A673 (cell line): ENCODE measurements at regions not wholly inside any gene's neighbourhood (a gene's known extent, or its start where the extent isn't known, plus 50 kb on each side); places are given as distances from the start of the nearest gene placed in this dataset.

Experiments used
- CTCF ChIP-seq: fragments of 300-800, 200-600 bp; sonication (generic); conservative IDR thresholded peaks from 2 replicates; pipeline ENCODE4 v1.5.1; 2017; ENCODE audit warnings: low read depth, mild to moderate bottlenecking, antibody characterized with exemption, low read length, moderate library complexity, mixed read lengths
- EZH2 ChIP-seq: fragments of 200-600 bp; sonication (generic); IDR thresholded peaks from 2 replicates; pipeline ENCODE4 v1.6.1; 2017; ENCODE audit warnings: borderline replicate concordance, low read depth, mild to moderate bottlenecking, mixed read lengths, antibody characterized with exemption, low read length; ENCODE audit not compliant: poor library complexity, severe bottlenecking

DNA sequence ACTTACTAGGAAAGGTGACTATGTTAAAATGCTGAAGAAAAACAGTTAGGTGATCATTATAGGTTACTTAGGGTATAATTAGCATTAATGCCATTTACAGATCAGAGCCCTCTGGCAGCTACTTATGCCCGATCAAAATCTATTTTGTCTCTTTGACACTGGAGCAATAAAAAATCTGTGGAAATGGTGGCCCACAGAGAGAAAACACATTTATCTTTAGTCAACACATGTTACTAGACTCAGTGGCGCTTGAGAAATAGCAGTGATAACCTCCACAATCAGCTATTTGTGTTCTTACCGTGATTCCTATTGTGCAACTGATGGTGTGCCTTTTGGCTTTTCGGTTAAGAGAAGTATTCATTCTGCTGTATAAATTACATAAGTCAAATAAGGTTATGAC is 1519.6 kb downstream of the PCDH9 start:
- no peak for TF ChIP-seq CTCF
- TF ChIP-seq EZH2: no peak
